Skeletal muscle tissue (tissue), 3 donors: ENCODE measurements at regions not wholly inside any gene's neighbourhood (a gene's known extent, or its start where the extent isn't known, plus 50 kb on each side); places are given as distances from the start of the nearest gene placed in this dataset.

Experiments
- H3K27ac ChIP-seq: one replicate; pipeline ENCODE4 v1.7.0; 2013; ENCODE audit warnings: mild to moderate bottlenecking, low read depth, low read length, inconsistent platforms
- H3K27me3 ChIP-seq, 3 donors: one replicate each; pipeline ENCODE4 v1.7.0; 2013; ENCODE audit warnings: low read length in 3 of 3; ENCODE audit not compliant: control insufficient read depth in 3 of 3, insufficient read depth in 3 of 3
- H3K36me3 ChIP-seq, 3 donors: one replicate each; pipeline ENCODE4 v1.7.0; 2013; ENCODE audit warnings: low read length in 3 of 3; ENCODE audit not compliant: control insufficient read depth in 3 of 3, insufficient read depth in 3 of 3
- H3K4me1 ChIP-seq, 3 donors: one replicate each; pipeline ENCODE4 v1.7.0; 2013; ENCODE audit warnings: low read length in 3 of 3, mild to moderate bottlenecking in 3 of 3; ENCODE audit not compliant: control insufficient read depth in 3 of 3, insufficient read depth in 3 of 3
- H3K4me3 ChIP-seq, 3 donors: one replicate each; pipeline ENCODE4 v1.7.0; 2013; ENCODE audit warnings: low read length in 3 of 3
- H3K9ac ChIP-seq, 3 donors: one replicate each; pipeline ENCODE4 v1.7.0; 2013; ENCODE audit warnings: low read length in 3 of 3, mild to moderate bottlenecking in 3 of 3, moderate library complexity in 2 of 3, low read depth in 1 of 3
- H3K9me3 ChIP-seq, 3 donors: one replicate each; pipeline ENCODE4 v1.7.0; 2013; ENCODE audit warnings: low read length in 3 of 3; ENCODE audit not compliant: control insufficient read depth in 3 of 3
- donor health status: Osteomylitis.

- Histone ChIP-seq H3K4me1 (no peaks in the 10 kb centered on the region), H3K36me3 (no peaks in the 10 kb centered on the region), H3K27me3 (no peaks in the 10 kb centered on the region), H3K9ac (no peak overlapping the region), H3K27ac (no peak overlapping the region), H3K4me3 (no peak overlapping the region), H3K9me3 (no peaks in the 10 kb centered on the region)
These were observed 280.7 kb upstream of the FAR2 start for GRCh38 chr12:28868414-28868813.

GRCh38 chr12:28869197-28869596, 279.9 kb upstream of the FAR2 start:
- no peaks in the 10 kb centered on the region for H3K27me3 ChIP-seq

GRCh38 chr12:28870839-28871440, 278.1 kb upstream of the FAR2 start:
- H3K9me3 ChIP-seq, result no peaks in the 10 kb centered on the region

More at GRCh38 chr12:28869197-28869596, 279.9 kb upstream of the FAR2 start:
- no peak overlapping the region for H3K27ac ChIP-seq
- H3K9ac ChIP-seq, result no peak overlapping the region
- no peaks in the 10 kb centered on the region for H3K4me1 ChIP-seq
- H3K9me3 ChIP-seq, result no peaks in the 10 kb centered on the region
- no peak overlapping the region for H3K4me3 ChIP-seq
- H3K36me3 ChIP-seq, result no peaks in the 10 kb centered on the region

GRCh38 chr12:28872654-28873268, 276.3 kb upstream of the FAR2 start:
- H3K9ac ChIP-seq, result no peak overlapping the region
- H3K9me3 ChIP-seq, result no peaks in the 10 kb centered on the region
- no peaks in the 10 kb centered on the region for H3K36me3 ChIP-seq
- H3K27ac ChIP-seq, result no peak overlapping the region
- no peaks in the 10 kb centered on the region for H3K27me3 ChIP-seq
- no peaks in the 10 kb centered on the region for H3K4me1 ChIP-seq
- H3K4me3 ChIP-seq, result no peak overlapping the region

More at GRCh38 chr12:28870839-28871440, 278.1 kb upstream of the FAR2 start:
- Histone ChIP-seq H3K36me3 (no peaks in the 10 kb centered on the region), H3K9ac (no peak overlapping the region), H3K4me1 (no peaks in the 10 kb centered on the region), H3K4me3 (no peak overlapping the region), H3K27ac (no peak overlapping the region), H3K27me3 (no peaks in the 10 kb centered on the region)

- no peak overlapping the region for H3K9ac ChIP-seq
- H3K9me3 ChIP-seq, result no peaks in the 10 kb centered on the region
- no peak overlapping the region for H3K4me3 ChIP-seq
- no peaks in the 10 kb centered on the region for H3K27me3 ChIP-seq
- H3K36me3 ChIP-seq, result no peaks in the 10 kb centered on the region
- no peak overlapping the region for H3K27ac ChIP-seq
- H3K4me1 ChIP-seq, result no peaks in the 10 kb centered on the region
These were observed 274.3 kb upstream of the FAR2 start for GRCh38 chr12:28874758-28875157.

GRCh38 chr12:28876196-28876798, 272.8 kb upstream of the FAR2 start:
- Histone ChIP-seq H3K27ac (no peak overlapping the region), H3K4me3 (no peak overlapping the region), H3K4me1 (no peaks in the 10 kb centered on the region), H3K27me3 (no peaks in the 10 kb centered on the region), H3K36me3 (no peaks in the 10 kb centered on the region), H3K9me3 (no peaks in the 10 kb centered on the region), H3K9ac (no peak overlapping the region)

GRCh38 chr12:28877854-28878253, 271.2 kb upstream of the FAR2 start:
- Histone ChIP-seq H3K27me3 (no peaks in the 10 kb centered on the region), H3K4me1 (no peaks in the 10 kb centered on the region), H3K27ac (no peak overlapping the region), H3K9ac (no peak overlapping the region), H3K9me3 (no peaks in the 10 kb centered on the region), H3K36me3 (no peaks in the 10 kb centered on the region), H3K4me3 (no peak overlapping the region)

- no peak overlapping the region for H3K4me3 ChIP-seq
- H3K27me3 ChIP-seq, result no peaks in the 10 kb centered on the region
- no peaks in the 10 kb centered on the region for H3K9me3 ChIP-seq
- no peaks in the 10 kb centered on the region for H3K4me1 ChIP-seq
- H3K36me3 ChIP-seq, result no peaks in the 10 kb centered on the region
- no peak overlapping the region for H3K9ac ChIP-seq
- no peak overlapping the region for H3K27ac ChIP-seq
These were observed 270.4 kb upstream of the FAR2 start for GRCh38 chr12:28878629-28879028.

- Histone ChIP-seq H3K9ac (no peak overlapping the region), H3K4me1 (no peaks in the 10 kb centered on the region), H3K9me3 (no peaks in the 10 kb centered on the region), H3K36me3 (no peaks in the 10 kb centered on the region), H3K27ac (no peak overlapping the region), H3K4me3 (no peak overlapping the region), H3K27me3 (no peaks in the 10 kb centered on the region)
These were observed 269.7 kb upstream of the FAR2 start for GRCh38 chr12:28879379-28879778.

GRCh38 chr12:28882444-28882843, 266.6 kb upstream of the FAR2 start:
- Histone ChIP-seq H3K4me1 (no peaks in the 10 kb centered on the region), H3K27me3 (no peaks in the 10 kb centered on the region), H3K9me3 (no peaks in the 10 kb centered on the region), H3K27ac (no peak overlapping the region), H3K9ac (no peak overlapping the region), H3K4me3 (no peak overlapping the region), H3K36me3 (no peaks in the 10 kb centered on the region)
